Choroid plexus epithelial cell (primary cell): ENCODE measurements at regions not wholly inside any gene's neighbourhood (a gene's known extent, or its start where the extent isn't known, plus 50 kb on each side); places are given as distances from the start of the nearest gene placed in this dataset.

Experiments
- DNase-seq: peaks from one replicate; pipeline ENCODE4 v3.0.0-alpha.2; 2010; ENCODE audit warnings: low read depth
- H3K4me3 ChIP-seq: 2 replicates; pipeline ENCODE4 v1.5.1; 2011; ENCODE audit warnings: low read depth, mild to moderate bottlenecking, control low read depth, low read length, moderate library complexity
- TF ChIP-seq, protein P1 (sequence below): conservative IDR thresholded peaks from 2 replicates; pipeline ENCODE4 v1.5.1; 2011; ENCODE audit warnings: low read depth, mild to moderate bottlenecking, control low read depth, inconsistent platforms, low read length, moderate library complexity

DNA sequence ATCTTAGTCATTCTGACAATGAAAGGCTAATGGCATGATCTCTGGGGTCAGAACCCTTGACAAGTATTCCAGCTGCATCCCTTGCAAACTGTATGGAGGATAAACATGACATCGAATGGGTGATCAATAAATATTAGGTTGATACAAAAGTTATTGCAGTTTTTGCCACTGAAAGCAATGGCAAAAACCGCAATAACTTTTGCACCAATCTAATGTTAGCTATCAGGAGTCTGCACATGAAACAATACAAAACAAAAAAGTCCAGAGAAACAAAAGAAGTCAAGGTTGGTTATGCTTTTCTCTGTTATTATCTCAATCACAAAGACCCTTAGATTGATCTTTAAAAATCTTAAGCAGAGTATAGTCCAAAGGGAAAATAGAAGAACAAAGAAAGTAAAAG, 292.7 kb downstream of the DUSP10 start:
- TF ChIP-seq, protein P1, sequence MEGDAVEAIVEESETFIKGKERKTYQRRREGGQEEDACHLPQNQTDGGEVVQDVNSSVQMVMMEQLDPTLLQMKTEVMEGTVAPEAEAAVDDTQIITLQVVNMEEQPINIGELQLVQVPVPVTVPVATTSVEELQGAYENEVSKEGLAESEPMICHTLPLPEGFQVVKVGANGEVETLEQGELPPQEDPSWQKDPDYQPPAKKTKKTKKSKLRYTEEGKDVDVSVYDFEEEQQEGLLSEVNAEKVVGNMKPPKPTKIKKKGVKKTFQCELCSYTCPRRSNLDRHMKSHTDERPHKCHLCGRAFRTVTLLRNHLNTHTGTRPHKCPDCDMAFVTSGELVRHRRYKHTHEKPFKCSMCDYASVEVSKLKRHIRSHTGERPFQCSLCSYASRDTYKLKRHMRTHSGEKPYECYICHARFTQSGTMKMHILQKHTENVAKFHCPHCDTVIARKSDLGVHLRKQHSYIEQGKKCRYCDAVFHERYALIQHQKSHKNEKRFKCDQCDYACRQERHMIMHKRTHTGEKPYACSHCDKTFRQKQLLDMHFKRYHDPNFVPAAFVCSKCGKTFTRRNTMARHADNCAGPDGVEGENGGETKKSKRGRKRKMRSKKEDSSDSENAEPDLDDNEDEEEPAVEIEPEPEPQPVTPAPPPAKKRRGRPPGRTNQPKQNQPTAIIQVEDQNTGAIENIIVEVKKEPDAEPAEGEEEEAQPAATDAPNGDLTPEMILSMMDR: no peak
- DNase-seq: no peak
- no peak overlapping the region for H3K4me3 ChIP-seq

DNA sequence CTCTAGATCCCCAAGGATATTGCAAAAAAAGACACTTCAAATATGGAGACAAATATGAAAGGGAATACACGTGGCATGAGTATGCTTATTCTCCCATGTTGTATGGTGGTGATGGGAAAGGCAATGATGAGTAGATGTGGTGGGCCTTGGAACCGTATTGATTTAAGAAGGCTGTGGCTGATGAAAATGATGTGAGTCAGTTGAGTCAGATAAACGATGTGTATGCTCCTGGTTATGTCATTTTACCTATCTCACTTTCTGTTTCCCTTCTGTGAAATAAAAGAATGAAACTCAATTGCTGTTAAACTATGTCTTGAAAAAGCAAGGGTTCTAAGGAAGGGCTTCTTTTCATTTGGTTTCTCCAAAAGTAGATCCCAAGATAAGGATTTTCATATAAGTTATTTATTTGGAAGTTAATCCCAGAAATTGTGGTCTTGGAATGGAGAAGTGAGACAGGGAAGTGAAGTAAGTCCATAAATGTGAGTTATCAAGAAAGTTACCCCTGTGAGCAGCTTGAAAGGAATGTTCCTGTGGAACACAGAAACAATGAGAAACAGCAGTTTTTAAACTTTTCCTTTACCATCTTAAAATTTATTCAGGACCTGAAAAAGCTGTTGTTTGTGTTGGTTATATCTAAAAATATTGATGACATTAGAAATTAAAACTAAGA, 292.0 kb downstream of the DUSP10 start:
- TF ChIP-seq, protein P1: no peak
- peak; percentile 48 for DNase-seq
- H3K4me3 ChIP-seq: no peak overlapping the region

DNA sequence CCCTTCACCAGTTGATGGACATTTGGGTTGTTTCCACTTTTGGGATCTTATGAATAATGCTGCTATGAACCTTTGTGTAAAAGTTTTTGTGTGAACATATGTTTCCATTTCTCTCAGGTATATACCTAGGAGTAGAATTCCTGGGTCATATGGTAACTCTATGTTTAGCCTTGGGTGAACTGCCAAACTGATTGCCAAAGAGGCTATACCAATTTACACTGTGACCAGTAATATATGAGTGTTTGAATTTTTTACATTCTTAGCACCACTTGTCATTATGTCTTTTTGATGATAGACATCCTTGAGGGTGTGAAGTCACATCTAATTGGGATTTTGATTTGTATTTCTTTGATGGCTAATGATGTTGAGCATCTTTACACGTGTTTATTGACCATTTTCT, 290.1 kb downstream of the DUSP10 start:
- no peak overlapping the region for H3K4me3 ChIP-seq
- no peak for DNase-seq
- TF ChIP-seq, protein P1: no peak

DNA sequence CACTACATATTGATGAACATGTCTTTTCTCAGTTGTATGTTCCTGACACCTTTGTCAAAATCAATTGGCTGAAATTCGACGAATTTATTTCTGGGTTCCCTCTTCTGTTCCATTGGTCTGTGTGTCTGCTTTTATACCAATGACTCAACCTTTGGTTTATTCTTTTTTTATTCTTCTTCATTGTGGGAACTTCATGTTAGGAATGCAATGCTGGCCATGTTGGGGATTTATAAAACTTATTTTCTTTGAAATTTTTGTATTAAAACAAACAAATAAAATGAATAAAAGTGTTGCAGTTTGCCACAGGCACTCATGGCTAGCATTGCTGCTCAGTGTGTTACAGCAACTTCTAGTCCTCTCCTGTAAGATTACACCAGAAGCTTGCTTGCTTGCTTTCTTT, 287.8 kb downstream of the DUSP10 start:
- DNase-seq: no peak

DNA sequence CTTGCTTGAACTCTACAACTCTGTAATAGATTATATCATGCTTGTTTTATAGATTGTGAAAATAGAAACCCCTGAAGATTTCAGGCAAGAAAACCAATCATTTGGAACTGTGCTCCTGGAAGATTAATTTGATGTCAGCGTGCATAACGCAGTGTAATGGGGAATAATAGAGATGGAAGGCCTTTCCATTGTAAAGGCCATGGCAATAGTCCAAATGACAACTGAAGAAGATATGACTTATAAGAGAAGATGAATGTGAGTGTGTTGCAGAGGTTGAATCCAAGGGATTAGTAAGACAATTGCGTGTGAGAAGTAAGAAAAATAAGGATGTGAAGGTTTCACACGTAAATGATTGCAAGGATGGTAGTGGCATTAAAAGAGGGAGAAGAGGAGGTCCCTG, 285.0 kb downstream of the DUSP10 start:
- TF ChIP-seq, protein P1: no peak
- H3K4me3 ChIP-seq: no peak overlapping the region
- no peak for DNase-seq

More for the DNA sequence above, 287.8 kb downstream of the DUSP10 start:
- TF ChIP-seq, protein P1: no peak
- H3K4me3 ChIP-seq: no peak overlapping the region

DNA sequence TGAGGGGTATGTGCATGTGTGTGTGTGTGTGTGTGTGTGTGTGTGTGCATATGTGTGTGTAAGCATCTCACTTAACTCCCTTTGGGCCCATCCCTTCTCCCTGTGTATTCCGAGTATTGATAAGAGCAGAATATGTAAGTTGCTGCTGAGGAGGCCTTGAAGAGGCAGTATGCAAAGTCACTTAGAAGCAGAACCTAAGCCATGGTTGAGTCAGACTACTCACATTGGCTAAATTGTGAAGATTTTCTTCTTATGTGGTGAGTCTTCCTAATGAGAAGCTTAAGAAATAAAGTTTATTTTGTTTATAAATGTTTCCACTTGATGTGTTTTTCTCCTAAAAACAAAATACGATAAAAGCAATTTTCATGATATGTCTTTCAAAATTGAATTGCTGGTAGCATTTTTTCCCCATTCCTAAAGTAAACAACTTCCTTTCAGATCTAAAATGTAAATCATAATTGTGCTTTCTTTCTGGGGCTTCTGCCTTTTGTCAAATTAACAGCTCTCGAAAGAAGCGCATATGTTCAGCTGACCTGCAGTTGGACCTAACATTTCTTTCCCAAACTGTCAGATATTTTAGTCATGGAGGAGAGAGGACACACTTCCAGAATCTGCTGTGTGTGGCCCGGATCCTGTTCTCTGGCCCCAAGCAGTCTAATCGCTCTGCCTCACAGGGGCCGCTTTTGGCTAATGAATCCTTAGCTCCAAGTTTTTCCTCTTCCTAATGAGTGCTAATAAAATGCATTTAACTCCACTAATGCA, 284.0 kb downstream of the DUSP10 start:
- no peak overlapping the region for H3K4me3 ChIP-seq
- DNase-seq: no peak
- TF ChIP-seq, protein P1: no peak
